NK-92 (cell line): ENCODE measurements at regions not wholly inside any gene's neighbourhood (a gene's known extent, or its start where the extent isn't known, plus 50 kb on each side); places are given as distances from the start of the nearest gene placed in this dataset.
"Not testable (repeated sequence)": the region's sequence is repeated elsewhere in the genome, so short reads cannot be mapped to it uniquely, and the experiment has no call there.

Experiments used
- DNase-seq: peaks from one replicate; lab custom pipeline; 2025; ENCODE audit not compliant: unreplicated experiment; lab: John Stamatoyannopoulos, UW

DNA sequence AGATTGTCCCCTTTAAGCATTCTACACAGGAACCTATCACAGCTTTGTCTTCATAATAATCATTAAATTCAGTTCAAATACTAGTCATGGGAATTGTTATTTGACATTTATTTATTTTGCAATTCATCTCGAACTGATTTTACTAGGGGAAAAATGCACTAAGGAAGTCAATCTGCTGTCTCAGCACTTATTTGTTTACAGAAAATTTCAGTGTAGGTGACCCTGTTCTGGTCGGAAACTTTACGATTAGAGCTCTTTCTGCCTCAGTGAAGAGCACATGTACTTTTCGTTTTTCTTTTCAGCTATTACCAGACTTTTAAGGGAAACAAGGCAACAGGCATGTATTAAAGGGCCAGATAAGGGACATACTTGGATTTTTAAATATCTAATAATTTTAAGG is 1405.7 kb upstream of the ZEB2 start:
- no peak for DNase-seq

DNA sequence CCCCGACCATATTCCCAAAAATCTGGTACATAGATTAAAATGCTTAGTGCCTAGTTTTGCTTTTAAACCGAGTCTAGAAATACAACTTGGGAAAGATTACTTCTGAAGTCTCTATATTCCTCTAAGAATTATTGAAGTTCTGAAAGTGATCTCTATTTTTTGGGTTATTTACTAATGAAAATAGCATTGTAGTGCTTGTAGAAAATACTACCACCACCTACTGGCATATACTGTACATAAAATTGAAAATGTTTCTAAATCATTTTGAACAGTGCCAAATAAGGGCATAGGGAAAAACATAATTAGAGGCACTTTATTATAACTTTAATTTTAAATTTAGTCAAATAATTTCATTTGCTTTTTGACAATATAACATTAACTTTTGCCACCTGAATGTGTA is 1399.6 kb upstream of the ZEB2 start:
- no peak for DNase-seq

DNA sequence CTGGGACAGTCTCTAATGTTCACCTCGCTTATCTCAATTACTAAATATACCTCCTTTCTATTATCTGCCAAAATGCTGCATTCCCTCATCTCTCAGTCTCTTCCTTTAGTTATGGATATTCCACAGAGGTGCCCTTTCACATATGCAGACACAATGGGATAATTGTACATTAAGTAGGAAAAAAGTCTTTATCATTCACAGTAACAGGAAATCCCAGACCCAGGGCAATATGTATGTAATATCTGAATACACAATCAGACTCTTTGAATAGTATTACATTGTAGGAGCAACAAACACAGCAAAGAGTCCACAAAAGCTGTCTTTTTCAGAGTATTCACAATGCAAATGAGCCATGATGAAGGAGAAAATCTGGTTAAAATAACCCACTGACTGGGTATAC is 1399.0 kb upstream of the ZEB2 start:
- no peak for DNase-seq

DNA sequence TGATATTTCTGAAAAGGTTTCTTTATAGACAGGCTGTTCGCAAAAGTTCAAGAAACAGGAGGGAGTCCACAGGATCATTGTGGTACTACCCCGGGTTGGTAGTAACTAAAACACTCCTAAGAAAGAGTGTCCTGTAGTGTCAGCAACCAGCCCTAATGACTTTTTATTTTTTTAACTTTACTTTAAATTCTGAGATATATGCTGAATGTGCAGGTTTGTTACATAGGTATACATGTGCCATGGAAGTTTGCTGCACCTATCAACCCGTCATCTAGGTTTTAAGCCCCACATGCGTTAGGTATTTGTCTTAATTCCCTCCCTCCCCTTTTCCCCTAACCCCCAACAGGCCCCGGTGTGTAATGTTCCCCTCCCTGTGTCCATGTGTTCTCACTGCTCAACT is 1396.9 kb upstream of the ZEB2 start:
- DNase-seq, result no peak

DNA sequence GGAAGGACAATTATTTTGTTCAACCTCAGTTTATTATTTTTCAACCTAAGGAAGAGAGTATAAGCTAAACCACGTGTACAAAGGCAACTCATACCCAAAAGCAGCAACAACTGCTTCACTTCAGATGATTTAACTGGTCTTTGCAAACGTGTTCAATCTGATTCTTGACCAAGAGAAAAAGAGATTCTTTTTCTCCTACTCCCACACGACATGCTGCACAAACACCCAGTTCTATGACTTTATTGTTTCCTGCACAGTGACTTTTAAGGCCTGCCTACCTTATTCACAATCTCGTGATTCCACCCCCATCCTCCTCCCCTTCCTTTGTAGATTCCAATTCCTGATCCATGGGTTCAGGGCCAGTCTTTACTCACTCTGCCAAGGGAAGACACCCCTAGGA is 1394.8 kb upstream of the ZEB2 start:
- no peak for DNase-seq

DNA sequence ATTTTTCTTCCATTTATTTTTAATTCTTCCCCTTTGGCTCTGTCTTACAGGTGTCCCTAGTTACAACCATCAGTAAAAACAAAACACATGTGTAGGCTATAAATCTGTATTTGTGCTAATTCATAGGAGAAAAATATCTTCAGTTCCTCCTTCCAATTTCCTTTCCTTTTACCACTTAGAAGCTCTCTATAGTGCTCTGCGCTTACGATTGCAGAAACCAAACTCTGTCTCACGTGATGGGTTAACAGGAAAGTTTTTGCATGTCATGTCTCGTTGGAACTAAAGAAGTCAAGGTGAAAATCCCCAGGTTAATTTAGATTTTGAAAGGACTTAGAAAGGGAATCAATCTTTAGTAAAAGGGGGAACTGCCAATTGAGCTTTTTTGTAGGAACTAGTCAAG is 1390.5 kb upstream of the ZEB2 start:
- no peak for DNase-seq

DNA sequence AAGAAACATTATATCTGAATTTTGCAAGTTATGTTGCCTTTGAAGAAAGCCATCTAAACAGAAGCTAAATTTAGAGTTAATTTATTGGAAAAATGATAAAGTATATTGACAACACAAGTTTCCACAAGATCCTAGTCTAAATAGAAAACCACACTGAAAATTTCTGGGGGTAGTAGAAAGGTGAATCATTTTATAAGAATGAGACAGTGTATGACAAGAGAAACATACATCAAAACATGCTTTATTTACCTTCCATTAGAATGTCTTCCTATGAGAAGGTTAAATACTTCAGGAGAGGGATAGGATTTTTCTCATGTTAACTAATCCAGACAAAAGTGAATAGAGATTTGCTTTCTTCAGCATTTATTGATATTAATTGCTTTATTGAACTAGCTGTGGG is 1389.8 kb upstream of the ZEB2 start:
- DNase-seq, result no peak

DNA sequence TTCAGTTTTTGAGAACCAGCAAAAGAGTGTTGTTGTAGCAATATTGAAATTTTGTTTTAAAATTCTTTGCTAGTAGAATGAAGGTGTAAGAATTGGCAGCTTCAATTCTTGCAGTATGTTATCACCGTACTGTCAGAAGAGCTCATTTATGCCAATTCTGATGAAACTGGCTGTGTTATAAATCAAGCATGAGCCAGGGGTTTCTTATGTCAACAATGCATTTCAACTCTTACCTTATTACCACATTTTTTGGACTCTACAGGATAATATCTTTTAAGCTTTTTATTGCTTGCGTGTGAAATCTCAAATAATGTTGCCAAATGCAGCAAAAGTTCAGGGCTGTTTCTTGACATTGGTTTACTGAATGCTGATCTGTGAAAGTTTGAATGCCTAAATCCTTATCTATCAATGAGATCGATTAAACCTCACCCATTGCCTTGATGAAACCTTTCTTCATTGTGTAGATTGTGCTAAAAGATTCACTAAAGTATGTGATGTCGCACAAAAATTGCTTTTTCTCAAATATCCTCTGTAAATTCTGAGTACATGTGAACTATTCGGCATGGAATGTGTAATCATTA is 1389.3 kb upstream of the ZEB2 start:
- DNase-seq, result no peak

DNA sequence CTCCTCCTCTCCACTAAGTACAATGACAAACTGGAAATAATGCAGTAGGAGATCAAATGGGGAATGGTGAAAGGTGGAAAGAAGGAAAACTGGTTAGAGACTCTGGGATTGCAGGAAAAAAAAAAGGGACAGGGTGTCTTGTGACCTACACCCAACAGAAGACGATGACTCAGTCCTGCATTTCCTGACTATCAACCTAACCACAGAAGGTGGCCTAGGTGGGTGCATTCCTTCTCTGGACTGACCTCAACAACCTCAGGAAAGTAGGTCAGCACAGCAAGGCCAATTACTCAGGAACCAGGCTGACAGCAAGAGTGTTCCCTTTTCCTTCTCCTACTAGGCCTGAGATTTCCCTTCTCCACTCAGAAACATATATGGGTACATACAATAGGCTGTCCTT is 1386.4 kb upstream of the ZEB2 start:
- no peak for DNase-seq

DNA sequence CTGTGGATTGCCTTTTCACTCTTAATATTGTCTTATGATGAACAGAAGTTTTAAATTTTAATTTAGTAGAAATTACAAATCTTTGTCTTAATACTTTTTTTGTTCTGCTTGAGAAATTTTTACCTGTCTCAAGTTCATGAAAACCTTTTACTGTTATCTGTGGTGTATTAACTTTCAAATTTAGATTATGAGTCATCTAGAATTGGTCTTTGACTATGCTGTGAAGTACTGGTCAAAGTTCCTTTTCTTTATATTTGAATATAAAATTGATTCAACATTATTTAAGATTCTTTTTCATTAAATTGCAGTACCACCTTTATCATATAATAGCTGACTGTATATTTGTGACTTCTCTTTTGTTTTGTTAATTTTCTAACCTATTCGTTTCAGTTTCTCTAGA is 1385.5 kb upstream of the ZEB2 start:
- DNase-seq, result no peak

DNA sequence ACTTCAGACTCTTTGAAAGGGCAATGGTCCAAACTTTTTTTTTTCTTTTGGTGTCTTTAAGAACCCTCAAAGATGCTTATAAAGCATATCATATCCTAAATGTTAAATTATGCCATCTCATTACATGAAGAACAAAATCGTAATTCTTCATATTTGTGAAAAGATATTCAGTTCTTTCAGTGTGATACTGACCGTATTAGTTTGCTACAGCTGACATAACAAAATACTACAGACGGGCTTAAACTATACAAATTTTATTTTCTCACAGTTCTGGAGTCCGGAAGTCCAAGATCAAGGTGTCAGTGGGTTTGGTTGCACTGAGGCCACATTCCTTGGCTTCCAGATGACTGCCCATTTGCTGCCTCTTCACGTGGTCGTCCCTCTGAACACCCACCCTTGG is 1377.2 kb upstream of the ZEB2 start:
- no peak for DNase-seq

DNA sequence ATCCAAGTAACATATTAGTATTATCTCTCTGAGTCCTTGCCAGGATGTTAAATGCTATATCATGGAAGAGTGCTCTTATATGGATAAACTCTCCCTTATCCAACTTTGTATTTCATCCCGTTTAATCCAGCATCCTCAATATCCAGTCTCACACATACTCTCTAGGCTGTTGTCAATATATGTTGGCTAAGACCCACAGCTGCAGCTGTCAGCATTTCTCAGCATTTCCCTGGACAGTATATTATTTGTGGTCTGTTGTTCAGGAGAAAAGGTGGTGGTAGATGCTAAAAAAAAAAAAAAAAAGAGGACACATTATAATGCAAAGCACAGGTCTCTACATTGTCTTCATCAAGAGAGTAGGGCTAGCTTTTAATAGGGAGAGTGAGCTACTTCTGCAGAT is 1368.0 kb upstream of the ZEB2 start:
- DNase-seq, result no peak

DNA sequence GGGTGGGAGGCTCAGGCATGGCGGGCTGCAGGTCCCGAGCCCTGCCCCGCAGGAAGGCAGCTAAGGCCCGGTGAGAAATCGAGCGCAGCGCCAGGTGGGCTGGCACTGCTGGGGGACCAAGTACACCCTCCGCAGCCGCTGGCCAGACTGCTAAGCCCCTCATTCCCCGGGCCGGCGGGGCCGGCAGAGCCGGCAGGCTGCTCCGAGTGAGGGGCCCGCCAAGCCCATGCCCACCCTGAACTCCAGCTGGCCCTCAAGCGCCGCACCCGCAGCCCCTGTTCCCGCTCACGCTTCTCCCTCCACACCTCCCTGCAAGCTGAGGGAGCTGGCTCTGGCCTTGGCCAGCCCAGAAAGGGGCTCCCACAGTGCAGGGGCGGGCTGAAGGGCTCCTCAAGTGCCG is 1361.1 kb upstream of the ZEB2 start:
- DNase-seq, result not testable (repeated sequence)

DNA sequence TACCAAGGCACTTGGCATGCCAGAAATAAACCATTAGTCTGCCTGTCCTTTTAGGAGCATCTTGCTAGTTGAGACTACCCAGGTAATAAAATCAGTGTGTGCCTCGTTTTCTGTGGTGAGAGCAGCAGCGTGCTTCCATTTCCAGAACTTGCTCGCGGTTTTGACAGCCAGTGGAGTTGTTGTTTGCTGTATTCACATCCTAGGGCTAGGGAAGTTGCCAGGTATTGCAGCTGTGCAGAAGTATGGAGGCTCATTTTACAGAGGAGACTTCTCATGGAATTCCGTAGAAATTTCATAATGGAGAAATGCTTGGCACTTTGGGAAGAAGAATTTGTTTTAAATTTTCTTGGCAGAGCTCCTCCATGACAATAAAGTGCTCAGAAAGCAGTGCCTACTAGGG is 1355.1 kb upstream of the ZEB2 start:
- no peak for DNase-seq

DNA sequence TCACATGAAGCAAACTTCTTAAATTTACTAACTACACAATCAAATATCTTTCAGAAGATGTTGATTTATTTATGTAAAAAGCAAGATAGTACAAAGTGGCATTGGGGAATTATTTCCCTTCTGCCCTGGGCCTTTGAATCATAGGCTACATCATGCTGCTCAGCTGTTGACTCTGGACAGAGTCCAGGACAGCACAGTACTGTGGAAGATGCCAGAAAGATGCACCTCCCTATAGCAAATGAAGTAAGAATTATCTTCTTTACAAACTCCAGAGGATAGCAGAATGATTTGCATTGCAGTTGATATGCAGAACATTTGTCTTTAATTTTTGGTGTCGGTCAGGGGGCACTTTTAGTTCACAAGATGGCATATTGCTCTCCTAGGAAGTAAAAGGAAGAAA is 1354.5 kb upstream of the ZEB2 start:
- no peak for DNase-seq

DNA sequence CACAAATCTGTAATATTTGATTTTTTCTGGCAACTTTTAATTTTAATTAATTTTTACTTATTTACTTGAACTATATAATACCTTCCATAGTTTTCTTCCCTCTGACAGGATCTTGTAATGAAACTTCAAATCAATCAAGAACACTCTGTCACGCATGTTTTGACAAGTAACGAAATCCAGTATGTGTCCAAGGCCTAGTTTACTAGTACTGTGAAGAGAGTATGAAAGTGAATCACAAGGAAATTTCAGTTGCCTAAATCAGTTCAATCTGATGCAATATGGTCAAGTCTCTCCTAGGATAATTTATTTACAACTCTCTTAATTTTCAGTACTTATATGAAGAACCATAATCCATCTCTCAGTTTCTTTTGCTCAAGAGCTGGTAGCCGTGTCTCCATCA is 1344.6 kb upstream of the ZEB2 start:
- DNase-seq, result no peak

DNA sequence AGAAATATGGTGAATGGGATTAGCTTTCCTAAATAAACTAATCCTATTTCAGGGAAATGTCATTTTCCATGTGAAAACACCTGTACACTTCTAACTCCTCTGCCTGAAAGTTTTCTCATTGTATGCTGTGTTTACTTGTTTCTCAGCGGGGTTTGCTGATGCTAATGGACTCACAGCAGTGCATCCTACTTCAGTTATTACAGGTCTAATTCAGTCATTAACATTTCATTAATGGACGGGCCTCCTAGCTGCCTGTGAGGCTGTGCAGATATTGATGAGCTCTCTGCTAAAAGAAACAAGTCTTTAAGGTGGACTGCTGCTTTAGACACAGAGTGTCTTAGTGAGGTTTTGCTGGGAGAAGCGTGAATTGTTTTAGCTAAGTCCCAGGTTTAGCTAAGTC is 1342.0 kb upstream of the ZEB2 start:
- DNase-seq, result no peak

DNA sequence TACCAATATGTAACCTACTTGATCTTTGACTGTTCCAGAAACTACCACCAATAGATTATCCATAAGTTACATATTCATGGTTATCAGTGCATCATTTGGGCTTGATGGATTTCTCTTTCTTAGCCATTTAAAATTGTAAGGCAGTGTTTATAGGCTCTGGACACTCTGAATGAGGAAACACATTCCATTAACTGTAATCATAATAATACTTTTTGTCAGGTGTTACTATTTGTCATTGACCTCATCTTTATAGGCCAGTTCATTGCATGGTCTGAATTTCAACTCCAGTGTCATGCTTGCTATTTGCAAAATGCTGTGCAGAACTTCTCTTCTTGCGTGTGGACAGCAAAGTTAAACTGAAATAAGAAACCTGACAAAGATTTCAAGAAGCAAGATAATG is 1340.2 kb upstream of the ZEB2 start:
- no peak for DNase-seq

DNA sequence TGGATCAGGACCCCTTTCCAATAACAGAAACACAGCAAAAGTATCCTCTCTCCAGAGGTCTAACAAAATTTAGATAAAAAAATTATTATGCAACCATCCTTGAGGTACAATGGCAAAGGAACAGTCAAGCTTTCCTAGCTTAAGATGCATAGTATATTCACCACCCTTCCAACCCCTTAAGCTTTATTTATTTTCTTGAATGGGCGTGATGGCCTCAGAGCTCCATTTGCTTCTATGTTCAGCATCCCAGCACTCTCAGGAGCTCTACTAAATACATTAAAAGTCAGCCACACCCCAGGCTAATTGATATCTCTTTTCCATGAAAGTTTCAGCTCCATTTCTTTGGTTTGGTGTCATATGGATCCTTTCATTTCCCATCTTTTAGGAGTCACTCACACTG is 1335.2 kb upstream of the ZEB2 start:
- DNase-seq, result no peak

DNA sequence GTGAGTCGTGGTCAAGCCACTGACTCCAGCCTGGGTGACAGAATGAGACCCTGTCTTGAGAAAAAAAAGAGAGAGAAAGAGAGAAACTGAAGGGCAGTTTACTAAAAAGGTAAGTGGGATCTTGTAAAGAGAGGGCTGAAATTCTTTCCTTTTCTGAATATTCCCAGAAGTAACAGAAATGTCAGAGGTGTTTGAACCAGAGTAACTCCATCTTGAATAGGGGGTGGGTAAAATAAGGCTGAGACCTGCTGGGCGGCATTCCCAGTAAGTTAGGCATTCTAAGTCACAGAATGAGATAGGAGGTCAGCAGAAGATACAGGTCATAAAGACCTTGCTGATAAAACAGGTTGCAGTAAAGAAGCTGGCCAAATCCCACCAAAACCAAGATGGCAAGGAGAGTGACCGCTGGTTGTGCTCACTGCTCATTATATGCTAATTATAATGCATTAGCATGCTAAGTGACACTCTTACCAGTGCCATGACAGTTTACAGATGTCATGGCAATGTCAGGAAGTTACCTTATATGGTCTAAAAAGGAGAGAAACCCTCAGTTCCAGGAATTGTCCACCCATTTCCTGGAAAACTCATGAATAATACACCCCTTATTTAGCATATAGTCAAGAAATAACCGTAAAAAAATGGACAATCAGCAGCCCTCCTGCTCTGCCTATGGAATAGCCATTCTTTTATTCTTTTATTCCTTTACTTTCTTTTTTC is 1334.3 kb upstream of the ZEB2 start:
- no peak for DNase-seq

DNA sequence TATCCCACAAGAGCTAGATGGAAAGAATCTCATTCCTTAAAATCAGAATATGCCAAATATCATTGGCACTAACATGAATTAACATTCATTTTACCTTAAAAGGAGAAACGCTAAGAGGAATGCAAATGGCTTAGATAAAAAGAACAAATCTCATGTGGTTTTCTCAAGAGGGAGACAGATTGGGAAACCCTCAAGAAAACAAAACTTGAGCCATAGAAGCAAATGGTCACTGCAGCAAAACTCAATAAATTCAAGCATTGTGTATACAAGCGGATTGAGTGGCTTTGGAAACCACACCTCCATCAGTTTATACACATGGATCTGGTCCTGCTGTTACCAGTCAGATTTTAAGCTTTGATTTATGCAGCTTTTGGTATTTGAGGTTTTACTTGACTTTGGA is 1331.8 kb upstream of the ZEB2 start:
- DNase-seq, result no peak

DNA sequence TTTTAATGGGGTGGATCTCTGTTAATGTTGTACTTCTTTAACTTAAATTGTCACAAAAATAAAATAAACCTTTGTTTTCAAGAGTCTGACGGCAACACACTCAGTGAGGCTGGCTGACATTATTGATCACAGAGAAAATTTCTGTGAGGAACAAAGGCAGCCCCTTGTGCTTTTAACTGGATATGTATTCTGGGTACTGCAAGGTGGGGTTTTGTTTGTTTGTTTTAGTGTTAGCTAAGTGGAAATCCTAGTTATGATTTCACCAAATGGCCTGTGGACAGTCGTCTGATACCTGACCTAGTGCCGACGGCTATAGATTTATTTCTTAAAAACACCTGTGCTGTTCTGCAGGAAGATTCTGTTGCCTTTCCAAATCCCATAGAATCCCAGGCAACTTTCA is 1329.5 kb upstream of the ZEB2 start:
- DNase-seq, result no peak

DNA sequence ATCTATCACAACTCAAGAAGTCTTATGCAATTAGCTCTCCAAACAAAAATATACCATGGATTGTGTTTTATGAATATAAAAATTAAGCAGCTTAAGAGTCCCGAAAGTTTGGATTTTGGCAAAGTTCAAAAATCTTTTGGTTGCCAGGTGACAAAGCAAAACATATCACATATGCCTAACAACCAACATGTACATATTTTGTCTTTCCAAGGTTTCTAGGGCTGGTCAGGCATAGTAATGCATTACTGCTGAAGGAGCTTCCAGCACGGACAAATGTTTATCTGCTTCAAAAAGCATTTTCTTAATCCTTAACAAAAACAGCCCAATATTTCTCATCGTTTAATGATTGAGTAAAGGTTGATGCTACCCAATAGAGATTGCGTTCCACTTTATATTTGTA is 1327.1 kb upstream of the ZEB2 start:
- DNase-seq, result no peak
